GM12878 (cell line): ENCODE measurements at regions not wholly inside any gene's neighbourhood (a gene's known extent, or its start where the extent isn't known, plus 50 kb on each side); places are given as distances from the start of the nearest gene placed in this dataset.

ENCODE experiments used
- BRCA1 ChIP-seq: IDR thresholded peaks from 2 replicates; pipeline ENCODE4 v1.6.1; 2011; ENCODE audit warnings: low read depth, low read length, improper control_type of control experiment
- CTCF ChIP-seq, 3 experiments: IDR thresholded peaks in 2 of 3; conservative IDR thresholded peaks in 1 of 3; 2 replicates each; pipeline ENCODE4 v1.5.1; 2011; ENCODE audit warnings: low read depth in 3 of 3, low read length in 3 of 3, mild to moderate bottlenecking in 3 of 3, control low read depth in 2 of 3, moderate library complexity in 2 of 3, inconsistent platforms in 1 of 3, mixed read lengths in 1 of 3; ENCODE audit not compliant: control insufficient read depth in 2 of 3, insufficient read depth in 1 of 3; ENCODE audit errors: extremely low read depth in 1 of 3
- EZH2 ChIP-seq: IDR thresholded peaks from 2 replicates; pipeline ENCODE4 v1.6.1; 2012; ENCODE audit warnings: low read depth, mild to moderate bottlenecking, control low read depth, inconsistent platforms, low read length, borderline replicate concordance; ENCODE audit not compliant: control insufficient read depth
- MTA3 ChIP-seq: IDR thresholded peaks from 2 replicates; pipeline ENCODE4 v1.6.1; 2012; ENCODE audit warnings: low read length, inconsistent platforms, borderline replicate concordance
- MYC ChIP-seq: IDR thresholded peaks from 2 replicates; pipeline ENCODE4 v1.6.1; 2011; ENCODE audit warnings: mild to moderate bottlenecking, low read length, moderate library complexity, inconsistent platforms; ENCODE audit not compliant: insufficient read depth, insufficient replicate concordance, insufficient read length, severe bottlenecking
- POLR2A ChIP-seq: IDR thresholded peaks from 2 replicates; pipeline ENCODE4 v1.6.1; 2011; ENCODE audit warnings: low read depth, mild to moderate bottlenecking, low read length
- REST ChIP-seq: IDR thresholded peaks from 2 replicates; pipeline ENCODE4 v1.6.1; 2012; ENCODE audit warnings: mild to moderate bottlenecking, low read depth, low read length
- SPI1 ChIP-seq: IDR thresholded peaks from 2 replicates; pipeline ENCODE4 v1.6.1; 2011; ENCODE audit warnings: low read depth, mild to moderate bottlenecking, low read length, moderate library complexity, borderline replicate concordance; ENCODE audit not compliant: insufficient read depth
- ZZZ3 ChIP-seq: IDR thresholded peaks from 2 replicates; pipeline ENCODE4 v1.6.1; 2011; ENCODE audit warnings: low read depth; ENCODE audit not compliant: control insufficient read depth, insufficient read length
- TF ChIP-seq, protein P1 (sequence below): IDR thresholded peaks from 2 replicates; pipeline ENCODE4 v1.6.1; 2011; ENCODE audit warnings: low read depth, mild to moderate bottlenecking, low read length, moderate library complexity, borderline replicate concordance; ENCODE audit errors: extremely low read depth

GRCh38 chr9:78863531-78863930 lies 566.6 kb downstream of the PSAT1 start:
- TF ChIP-seq ZZZ3 (no peak), EZH2 (no peak), MTA3 (no peak), SPI1 (no peak), POLR2A (no peak), BRCA1 (no peak), REST (no peak), CTCF (IDR thresholded peaks at IDR 0.05 in 2 of 3, conservative IDR thresholded peaks at IDR 0.05 in 1 of 3; ENCODE audit: control insufficient read depth in 2 of 3, extremely low read depth in 1 of 3, insufficient read depth in 1 of 3, low read depth in 3 of 3, low read length in 3 of 3) (no peak), MYC (no peak)
- TF ChIP-seq, protein P1, sequence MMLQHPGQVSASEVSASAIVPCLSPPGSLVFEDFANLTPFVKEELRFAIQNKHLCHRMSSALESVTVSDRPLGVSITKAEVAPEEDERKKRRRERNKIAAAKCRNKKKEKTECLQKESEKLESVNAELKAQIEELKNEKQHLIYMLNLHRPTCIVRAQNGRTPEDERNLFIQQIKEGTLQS = no peak
